ENCODE measurements at regions not wholly inside any gene's neighbourhood (a gene's known extent, or its start where the extent isn't known, plus 50 kb on each side); places are given as distances from the start of the nearest gene placed in this dataset.

- no peak for TF ChIP-seq POLR2AphosphoS5 (IDR thresholded peaks at IDR 0.05)
- no peak for TF ChIP-seq CTCF (IDR thresholded peaks at IDR 0.05)
- no peak for TF ChIP-seq POLR2A (IDR thresholded peaks at IDR 0.05)
Observed at GRCh38 chr7:68470836-68471435, 1127.3 kb upstream of the AUTS2 start.
